SK-N-SH (cell line): ENCODE measurements at regions not wholly inside any gene's neighbourhood (a gene's known extent, or its start where the extent isn't known, plus 50 kb on each side); places are given as distances from the start of the nearest gene placed in this dataset.

Experiments
- CHD2 ChIP-seq: fragments of 150-350 bp; IDR thresholded peaks from 2 replicates; pipeline ENCODE4 v1.6.1; 2018; ENCODE audit warnings: low read length; ENCODE audit not compliant: partially characterized antibody
- EP300 ChIP-seq, 2 experiments: IDR thresholded peaks; 2 replicates each; pipeline versions ENCODE4 v1.4.0 to v1.6.1; 2012; ENCODE audit warnings: borderline replicate concordance in 1 of 2, low read depth in 1 of 2, low read length in 1 of 2
- EZH2phosphoT487 ChIP-seq: fragments of 200-600 bp; sonication (generic); IDR thresholded peaks from 2 replicates; pipeline ENCODE4 v1.6.1; 2017; ENCODE audit warnings: low read depth, mixed run types, mild to moderate bottlenecking, antibody characterized with exemption, moderate library complexity, borderline replicate concordance
- FOSL2 ChIP-seq: IDR thresholded peaks from 2 replicates; pipeline ENCODE4 v1.4.0; 2012; ENCODE audit warnings: low read depth, mild to moderate bottlenecking, moderate library complexity, borderline replicate concordance
- GABPA ChIP-seq: IDR thresholded peaks from 2 replicates; pipeline ENCODE4 v1.4.0; 2012; ENCODE audit warnings: low read depth, mild to moderate bottlenecking
- SIN3A ChIP-seq: IDR thresholded peaks from 2 replicates; pipeline ENCODE4 v1.6.1; 2012; ENCODE audit warnings: low read depth, mild to moderate bottlenecking, low read length, moderate library complexity, borderline replicate concordance
- TEAD4 ChIP-seq: IDR thresholded peaks from 2 replicates; pipeline ENCODE4 v1.4.0; 2012; ENCODE audit warnings: mild to moderate bottlenecking, borderline replicate concordance; ENCODE audit not compliant: insufficient read depth
- ZBTB33 ChIP-seq: IDR thresholded peaks from 2 replicates; pipeline ENCODE4 v1.4.0; 2012; ENCODE audit warnings: low read depth, borderline replicate concordance
- TF ChIP-seq, protein P1 (sequence below): IDR thresholded peaks from 2 replicates; pipeline ENCODE4; 2012
- TF ChIP-seq, protein P2 (sequence below): fragments of 200-600 bp; sonication (generic); IDR thresholded peaks from 2 replicates; pipeline ENCODE4 v1.6.1; 2017; ENCODE audit warnings: antibody characterized with exemption, mild to moderate bottlenecking, moderate library complexity
- TF ChIP-seq, protein P3 (sequence below): IDR thresholded peaks from 2 replicates; pipeline ENCODE4 v1.6.1; 2012; ENCODE audit warnings: mild to moderate bottlenecking, low read depth, low read length, moderate library complexity

GRCh38 chr13:99834246-99834645 lies 137.3 kb downstream of the ZIC5 start:
- TF ChIP-seq, protein P1, sequence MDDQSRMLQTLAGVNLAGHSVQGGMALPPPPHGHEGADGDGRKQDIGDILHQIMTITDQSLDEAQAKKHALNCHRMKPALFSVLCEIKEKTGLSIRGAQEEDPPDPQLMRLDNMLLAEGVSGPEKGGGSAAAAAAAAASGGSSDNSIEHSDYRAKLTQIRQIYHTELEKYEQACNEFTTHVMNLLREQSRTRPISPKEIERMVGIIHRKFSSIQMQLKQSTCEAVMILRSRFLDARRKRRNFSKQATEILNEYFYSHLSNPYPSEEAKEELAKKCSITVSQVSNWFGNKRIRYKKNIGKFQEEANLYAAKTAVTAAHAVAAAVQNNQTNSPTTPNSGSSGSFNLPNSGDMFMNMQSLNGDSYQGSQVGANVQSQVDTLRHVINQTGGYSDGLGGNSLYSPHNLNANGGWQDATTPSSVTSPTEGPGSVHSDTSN: no peak
- TF ChIP-seq TEAD4: no peak
- TF ChIP-seq, protein P2, sequence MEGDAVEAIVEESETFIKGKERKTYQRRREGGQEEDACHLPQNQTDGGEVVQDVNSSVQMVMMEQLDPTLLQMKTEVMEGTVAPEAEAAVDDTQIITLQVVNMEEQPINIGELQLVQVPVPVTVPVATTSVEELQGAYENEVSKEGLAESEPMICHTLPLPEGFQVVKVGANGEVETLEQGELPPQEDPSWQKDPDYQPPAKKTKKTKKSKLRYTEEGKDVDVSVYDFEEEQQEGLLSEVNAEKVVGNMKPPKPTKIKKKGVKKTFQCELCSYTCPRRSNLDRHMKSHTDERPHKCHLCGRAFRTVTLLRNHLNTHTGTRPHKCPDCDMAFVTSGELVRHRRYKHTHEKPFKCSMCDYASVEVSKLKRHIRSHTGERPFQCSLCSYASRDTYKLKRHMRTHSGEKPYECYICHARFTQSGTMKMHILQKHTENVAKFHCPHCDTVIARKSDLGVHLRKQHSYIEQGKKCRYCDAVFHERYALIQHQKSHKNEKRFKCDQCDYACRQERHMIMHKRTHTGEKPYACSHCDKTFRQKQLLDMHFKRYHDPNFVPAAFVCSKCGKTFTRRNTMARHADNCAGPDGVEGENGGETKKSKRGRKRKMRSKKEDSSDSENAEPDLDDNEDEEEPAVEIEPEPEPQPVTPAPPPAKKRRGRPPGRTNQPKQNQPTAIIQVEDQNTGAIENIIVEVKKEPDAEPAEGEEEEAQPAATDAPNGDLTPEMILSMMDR: no peak
- TF ChIP-seq ZBTB33: no peak
- TF ChIP-seq GABPA: no peak
- no peak for TF ChIP-seq SIN3A
- TF ChIP-seq, protein P3, sequence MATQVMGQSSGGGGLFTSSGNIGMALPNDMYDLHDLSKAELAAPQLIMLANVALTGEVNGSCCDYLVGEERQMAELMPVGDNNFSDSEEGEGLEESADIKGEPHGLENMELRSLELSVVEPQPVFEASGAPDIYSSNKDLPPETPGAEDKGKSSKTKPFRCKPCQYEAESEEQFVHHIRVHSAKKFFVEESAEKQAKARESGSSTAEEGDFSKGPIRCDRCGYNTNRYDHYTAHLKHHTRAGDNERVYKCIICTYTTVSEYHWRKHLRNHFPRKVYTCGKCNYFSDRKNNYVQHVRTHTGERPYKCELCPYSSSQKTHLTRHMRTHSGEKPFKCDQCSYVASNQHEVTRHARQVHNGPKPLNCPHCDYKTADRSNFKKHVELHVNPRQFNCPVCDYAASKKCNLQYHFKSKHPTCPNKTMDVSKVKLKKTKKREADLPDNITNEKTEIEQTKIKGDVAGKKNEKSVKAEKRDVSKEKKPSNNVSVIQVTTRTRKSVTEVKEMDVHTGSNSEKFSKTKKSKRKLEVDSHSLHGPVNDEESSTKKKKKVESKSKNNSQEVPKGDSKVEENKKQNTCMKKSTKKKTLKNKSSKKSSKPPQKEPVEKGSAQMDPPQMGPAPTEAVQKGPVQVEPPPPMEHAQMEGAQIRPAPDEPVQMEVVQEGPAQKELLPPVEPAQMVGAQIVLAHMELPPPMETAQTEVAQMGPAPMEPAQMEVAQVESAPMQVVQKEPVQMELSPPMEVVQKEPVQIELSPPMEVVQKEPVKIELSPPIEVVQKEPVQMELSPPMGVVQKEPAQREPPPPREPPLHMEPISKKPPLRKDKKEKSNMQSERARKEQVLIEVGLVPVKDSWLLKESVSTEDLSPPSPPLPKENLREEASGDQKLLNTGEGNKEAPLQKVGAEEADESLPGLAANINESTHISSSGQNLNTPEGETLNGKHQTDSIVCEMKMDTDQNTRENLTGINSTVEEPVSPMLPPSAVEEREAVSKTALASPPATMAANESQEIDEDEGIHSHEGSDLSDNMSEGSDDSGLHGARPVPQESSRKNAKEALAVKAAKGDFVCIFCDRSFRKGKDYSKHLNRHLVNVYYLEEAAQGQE: no peak
- TF ChIP-seq EZH2phosphoT487: no peak
- no peak for TF ChIP-seq EP300 (IDR thresholded peaks at IDR 0.05; ENCODE audit: borderline replicate concordance in 1 of 2, low read depth in 1 of 2, low read length in 1 of 2)
- TF ChIP-seq FOSL2: no peak
- TF ChIP-seq CHD2: no peak
